CD14-positive monocyte (primary cell): ENCODE measurements at regions not wholly inside any gene's neighbourhood (a gene's known extent, or its start where the extent isn't known, plus 50 kb on each side); places are given as distances from the start of the nearest gene placed in this dataset.
"Not testable (repeated sequence)": the region's sequence is repeated elsewhere in the genome, so short reads cannot be mapped to it uniquely, and the experiment has no call there.

ENCODE experiments used
- DNase-seq, 3 donors: peaks; one replicate each; pipeline ENCODE4 v3.0.0-alpha.2; 2011 to 2022
- H2AFZ ChIP-seq: 2 replicates; pipeline ENCODE4 v1.6.0; 2012; ENCODE audit warnings: mild to moderate bottlenecking, low read depth, low read length, inconsistent platforms; ENCODE audit not compliant: insufficient read depth, poor library complexity, severe bottlenecking
- H3K27ac ChIP-seq, 2 donors: 1 replicate in 1 of 2; 2 replicates in 1 of 2; pipeline ENCODE4 v1.5.1; 2012 to 2013; ENCODE audit warnings: low read length in 2 of 2, control low read depth in 1 of 2, inconsistent platforms in 1 of 2, low read depth in 1 of 2, mild to moderate bottlenecking in 1 of 2
- H3K27me3 ChIP-seq, 2 donors: one replicate each; pipeline versions ENCODE4 v1.6.0 to v1.6.1; 2011 to 2013; ENCODE audit warnings: low read length in 2 of 2; ENCODE audit not compliant: control insufficient read depth in 2 of 2, insufficient read depth in 2 of 2
- H3K36me3 ChIP-seq, 2 donors: replicated peaks in 1 of 2; 1 replicate in 1 of 2; 2 replicates in 1 of 2; pipeline versions ENCODE4 v1.5.1 to v1.6.1; 2012 to 2013; ENCODE audit warnings: low read length in 2 of 2, control low read depth in 1 of 2, inconsistent platforms in 1 of 2, mild to moderate bottlenecking in 1 of 2; ENCODE audit not compliant: insufficient read depth in 2 of 2, control insufficient read depth in 1 of 2
- H3K4me1 ChIP-seq, 2 donors: 1 replicate in 1 of 2; 2 replicates in 1 of 2; pipeline versions ENCODE4 v1.5.1 to v1.6.1; 2012 to 2013; ENCODE audit warnings: low read length in 2 of 2, control low read depth in 1 of 2, inconsistent platforms in 1 of 2, mild to moderate bottlenecking in 1 of 2, moderate library complexity in 1 of 2; ENCODE audit not compliant: insufficient read depth in 2 of 2, control insufficient read depth in 1 of 2
- H3K4me2 ChIP-seq: replicated peaks from 2 replicates; pipeline ENCODE3; 2012; ENCODE audit warnings: low read length, moderate library complexity, mild to moderate bottlenecking; ENCODE audit not compliant: poor library complexity, severe bottlenecking; ENCODE audit errors: extremely low read depth
- H3K4me3 ChIP-seq, 3 experiments: fragments of 200-600 bp in 1 of 3; sonication (generic) in 1 of 3; replicated peaks in 1 of 3; 1 replicate in 2 of 3; 2 replicates in 1 of 3; pipeline ENCODE4 v1.5.1; 2011 to 2013; ENCODE audit warnings: low read length in 3 of 3, mild to moderate bottlenecking in 3 of 3, control low read depth in 2 of 3, low read depth in 2 of 3, inconsistent platforms in 1 of 3, moderate library complexity in 1 of 3
- H3K79me2 ChIP-seq: 2 replicates; pipeline ENCODE4 v1.6.0; 2012; ENCODE audit warnings: mild to moderate bottlenecking, control low read depth, inconsistent platforms, low read length, moderate library complexity; ENCODE audit not compliant: insufficient read depth
- H3K9ac ChIP-seq: 2 replicates; pipeline ENCODE4 v1.6.0; 2017; ENCODE audit warnings: low read length, mild to moderate bottlenecking; ENCODE audit not compliant: insufficient read depth, poor library complexity, severe bottlenecking
- H3K9me3 ChIP-seq, 2 donors: replicated peaks in 1 of 2; 1 replicate in 1 of 2; 2 replicates in 1 of 2; pipeline versions ENCODE4 v1.5.1 to v1.6.1; 2012 to 2013; ENCODE audit warnings: low read length in 2 of 2, control low read depth in 1 of 2; ENCODE audit not compliant: control insufficient read depth in 1 of 2, insufficient read depth in 1 of 2
- H4K20me1 ChIP-seq: 2 replicates; pipeline ENCODE4 v1.6.0; 2012; ENCODE audit warnings: mild to moderate bottlenecking, low read length, control low read depth, moderate library complexity; ENCODE audit not compliant: insufficient read depth
- H3K27ac Mint-ChIP-seq, 7 donors: one replicate each; pipeline ENCODE4 v1.8.0; 2020; ENCODE audit warnings: mild to moderate bottlenecking in 7 of 7, mixed read lengths in 7 of 7, moderate library complexity in 6 of 7, inconsistent platforms in 2 of 7
- H3K27me3 Mint-ChIP-seq, 3 donors: one replicate each; pipeline ENCODE4 v1.8.0; 2021 to 2022; ENCODE audit warnings: low read depth in 3 of 3, mild to moderate bottlenecking in 3 of 3, mixed read lengths in 3 of 3, moderate library complexity in 3 of 3, inconsistent platforms in 1 of 3
- H3K36me3 Mint-ChIP-seq, 2 donors: one replicate each; pipeline ENCODE4 v1.8.0; 2020; ENCODE audit warnings: mixed read lengths in 2 of 2, inconsistent platforms in 1 of 2, mild to moderate bottlenecking in 1 of 2
- H3K4me1 Mint-ChIP-seq: one replicate; pipeline ENCODE4 v1.8.0; 2020; ENCODE audit warnings: mild to moderate bottlenecking, mixed read lengths
- H3K4me3 Mint-ChIP-seq, 2 donors: one replicate each; pipeline ENCODE4 v1.8.0; 2020; ENCODE audit warnings: mild to moderate bottlenecking in 2 of 2, mixed read lengths in 2 of 2, moderate library complexity in 1 of 2
- H3K9me3 Mint-ChIP-seq, 7 donors: one replicate each; pipeline ENCODE4 v1.8.0; 2020 to 2022; ENCODE audit warnings: mixed read lengths in 7 of 7, mild to moderate bottlenecking in 6 of 7, moderate library complexity in 6 of 7, inconsistent platforms in 2 of 7
- WGBS: methylation state at CpG from one replicate; pipeline ENCODE4 v1.1.5; 2013; ENCODE audit warnings: missing lambda C conversion rate; ENCODE audit not compliant: insufficient coverage; 5-methylcytosine and 5-hydroxymethylcytosine counted together
- intact Hi-C, 2 donors: fragments of 100-400 bp; cut with micrococcal nuclease; formaldehyde crosslinking; loops; one replicate each; pipeline versions ENCODE4 v1.15.0 to v1.15.1; 2023

GRCh38 chr9:61982727-61983126 is 792.9 kb downstream of the SPATA31A7 start:
- H3K4me1 ChIP-seq = peaks cover 7 to 14% of the 10 kb centered on the region in 2 donors
- H3K27ac ChIP-seq, H2AFZ ChIP-seq, H3K4me3 ChIP-seq, H3K4me2 ChIP-seq, H3K9ac ChIP-seq, H3K27me3 Mint-ChIP-seq, H3K79me2 ChIP-seq, intact Hi-C loops, H3K9me3 Mint-ChIP-seq, H4K20me1 ChIP-seq, H3K36me3 Mint-ChIP-seq, H3K36me3 ChIP-seq, H3K9me3 ChIP-seq, H3K27me3 ChIP-seq: not testable (repeated sequence)
- Mint-ChIP-seq H3K4me3 (peak overlapping the region in 1 of 2 donors; percentile 39), H3K27ac (peak overlapping the region in 2 of 7 donors; percentile 24 to 84), H3K4me1 (peaks cover 15% of the 10 kb centered on the region)
- DNase-seq = peak in 2 of 3 donors; percentile 0 to 12
- no CpG with 5 or more reads among the region's 16 CpGs for WGBS

GRCh38 chr9:61983441-61983840 is 793.6 kb downstream of the SPATA31A7 start:
- H3K36me3 Mint-ChIP-seq, H3K9me3 Mint-ChIP-seq, H3K27me3 ChIP-seq, H3K36me3 ChIP-seq, H3K9me3 ChIP-seq, DNase-seq, H2AFZ ChIP-seq, intact Hi-C loops, H3K27ac ChIP-seq, H3K79me2 ChIP-seq, H4K20me1 ChIP-seq, H3K4me2 ChIP-seq, H3K27me3 Mint-ChIP-seq, H3K4me3 Mint-ChIP-seq, H3K4me3 ChIP-seq, H3K9ac ChIP-seq, H3K27ac Mint-ChIP-seq: not testable (repeated sequence)
- peaks cover 7 to 14% of the 10 kb centered on the region in 2 donors for H3K4me1 ChIP-seq
- H3K4me1 Mint-ChIP-seq = peaks cover 15% of the 10 kb centered on the region
- no CpG with 5 or more reads among the region's 8 CpGs for WGBS

DNA sequence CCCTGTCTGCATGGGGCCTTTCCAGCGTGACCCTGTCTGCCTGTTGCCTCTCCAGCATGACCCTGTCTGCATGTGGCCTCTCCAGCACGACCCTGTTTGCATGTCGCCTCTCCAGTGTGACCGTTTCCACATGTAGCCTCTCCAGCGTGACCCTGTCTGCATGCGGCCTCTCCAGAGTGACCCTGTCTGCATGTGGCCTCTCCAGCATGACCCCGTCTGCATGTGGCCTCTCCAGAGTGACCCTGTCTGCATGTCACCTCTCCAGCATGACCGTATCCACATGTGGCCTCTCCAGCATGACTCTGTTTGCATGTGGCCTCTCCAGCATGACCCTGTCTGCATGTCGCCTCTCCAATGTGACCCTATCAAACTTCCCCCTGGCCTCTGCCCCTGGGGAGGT is 794.1 kb downstream of the SPATA31A7 start:
- intact Hi-C loops, H3K9ac ChIP-seq, H3K27me3 ChIP-seq, H3K79me2 ChIP-seq, H3K9me3 ChIP-seq, H4K20me1 ChIP-seq, H3K36me3 Mint-ChIP-seq, H3K27me3 Mint-ChIP-seq, H3K4me2 ChIP-seq, H3K27ac ChIP-seq, H3K36me3 ChIP-seq, H2AFZ ChIP-seq, H3K4me3 ChIP-seq, H3K9me3 Mint-ChIP-seq: not testable (repeated sequence)
- 69% methylated on average over 8 of the region's 9 CpGs for WGBS
- Mint-ChIP-seq H3K27ac (peak overlapping the region in 3 of 7 donors; percentile 33 to 36 (median 35)), H3K4me3 (peak overlapping the region in 1 of 2 donors; percentile 26), H3K4me1 (peaks cover 15% of the 10 kb centered on the region)
- peak in 2 of 3 donors; percentile 24 to 25 for DNase-seq
- peaks cover 7 to 14% of the 10 kb centered on the region in 2 donors for H3K4me1 ChIP-seq

DNA sequence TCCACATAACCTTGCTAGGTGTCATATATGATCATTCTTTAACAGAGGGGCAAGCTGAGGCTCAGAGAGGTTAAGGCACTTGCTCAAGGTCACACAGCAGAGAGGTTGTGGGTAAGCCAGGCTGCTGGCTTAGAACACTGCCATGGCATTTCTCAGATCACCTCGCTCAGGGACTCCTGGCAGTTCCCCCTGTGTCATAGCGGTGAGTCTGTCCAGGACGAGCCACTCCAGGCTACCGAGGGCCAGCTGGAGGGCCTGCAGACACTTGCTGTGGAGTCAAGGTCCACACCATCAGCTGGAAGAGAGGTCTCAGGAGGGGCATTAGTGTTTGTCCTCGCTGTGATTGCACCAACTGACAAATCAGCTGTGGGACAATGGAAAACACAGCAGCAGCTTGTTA is 794.7 kb downstream of the SPATA31A7 start:
- H3K27me3 ChIP-seq, H3K27ac Mint-ChIP-seq, H3K9me3 ChIP-seq, intact Hi-C loops, H3K4me2 ChIP-seq, H3K27me3 Mint-ChIP-seq, H3K4me3 ChIP-seq, H3K79me2 ChIP-seq, DNase-seq, H3K36me3 Mint-ChIP-seq, H3K9ac ChIP-seq, H3K9me3 Mint-ChIP-seq, H3K4me3 Mint-ChIP-seq, H3K27ac ChIP-seq, H2AFZ ChIP-seq, H3K36me3 ChIP-seq, H4K20me1 ChIP-seq: not testable (repeated sequence)
- no CpG with 5 or more reads among the region's 5 CpGs for WGBS
- peaks cover 7 to 14% of the 10 kb centered on the region in 2 donors for H3K4me1 ChIP-seq
- peaks cover 15% of the 10 kb centered on the region for H3K4me1 Mint-ChIP-seq
